ENCODE measurements at regions not wholly inside any gene's neighbourhood (a gene's known extent, or its start where the extent isn't known, plus 50 kb on each side); places are given as distances from the start of the nearest gene placed in this dataset.

GRCh38 chr14:84674636-84675035, 855.3 kb upstream of the FLRT2 start:
- Histone ChIP-seq H3K27ac (ENCODE audit: low read depth in 1 of 2, low read length in 1 of 2) (no peak overlapping the region), H3K9me3 (ENCODE audit: control insufficient read depth in 4 of 4, insufficient read depth in 3 of 4, low read length in 3 of 4) (no peaks in the 10 kb centered on the region), H3K9ac (ENCODE audit: insufficient read depth in 1 of 2, low read length in 2 of 2) (no peak overlapping the region), H3K4me1 (ENCODE audit: control insufficient read depth in 5 of 5, insufficient read depth in 5 of 5, low read length in 5 of 5) (no peaks in the 10 kb centered on the region), H3K4me3 (no peak overlapping the region), H3K36me3 (ENCODE audit: control insufficient read depth in 4 of 4, insufficient read depth in 4 of 4, low read length in 4 of 4) (no peaks in the 10 kb centered on the region), H3K27me3 (ENCODE audit: control insufficient read depth in 3 of 3, insufficient read depth in 3 of 3, low read length in 2 of 3) (no peaks in the 10 kb centered on the region)
- WGBS, 2 donors = 82 to 86% methylated on average over 1 of the region's 1 CpG
- TF ChIP-seq, protein P1, sequence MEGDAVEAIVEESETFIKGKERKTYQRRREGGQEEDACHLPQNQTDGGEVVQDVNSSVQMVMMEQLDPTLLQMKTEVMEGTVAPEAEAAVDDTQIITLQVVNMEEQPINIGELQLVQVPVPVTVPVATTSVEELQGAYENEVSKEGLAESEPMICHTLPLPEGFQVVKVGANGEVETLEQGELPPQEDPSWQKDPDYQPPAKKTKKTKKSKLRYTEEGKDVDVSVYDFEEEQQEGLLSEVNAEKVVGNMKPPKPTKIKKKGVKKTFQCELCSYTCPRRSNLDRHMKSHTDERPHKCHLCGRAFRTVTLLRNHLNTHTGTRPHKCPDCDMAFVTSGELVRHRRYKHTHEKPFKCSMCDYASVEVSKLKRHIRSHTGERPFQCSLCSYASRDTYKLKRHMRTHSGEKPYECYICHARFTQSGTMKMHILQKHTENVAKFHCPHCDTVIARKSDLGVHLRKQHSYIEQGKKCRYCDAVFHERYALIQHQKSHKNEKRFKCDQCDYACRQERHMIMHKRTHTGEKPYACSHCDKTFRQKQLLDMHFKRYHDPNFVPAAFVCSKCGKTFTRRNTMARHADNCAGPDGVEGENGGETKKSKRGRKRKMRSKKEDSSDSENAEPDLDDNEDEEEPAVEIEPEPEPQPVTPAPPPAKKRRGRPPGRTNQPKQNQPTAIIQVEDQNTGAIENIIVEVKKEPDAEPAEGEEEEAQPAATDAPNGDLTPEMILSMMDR (IDR thresholded peaks at IDR 0.05; ENCODE audit: control extremely low read depth, extremely low read depth) = no peak
- no peak for DNase-seq
- ATAC-seq (ENCODE audit: insufficient read depth, low FRiP score) = no peak

DNA sequence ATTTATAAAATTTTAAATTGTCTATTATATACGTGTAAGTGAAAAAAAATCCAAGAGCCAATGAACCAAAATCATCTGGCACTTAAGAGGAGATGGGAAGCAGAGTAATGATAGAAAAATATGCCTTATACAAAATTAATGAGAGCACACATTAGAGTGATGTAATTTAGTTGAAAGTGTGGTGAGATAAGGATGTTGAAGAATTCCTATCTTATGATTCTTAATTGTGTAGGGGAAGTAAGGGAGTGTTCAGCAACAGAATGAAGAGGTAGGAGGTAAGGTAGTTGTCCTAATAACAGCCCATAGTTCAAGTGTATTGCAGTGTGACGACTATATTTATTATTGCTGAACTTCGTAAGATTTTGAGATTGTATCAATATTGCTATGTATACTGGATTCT, 843.4 kb upstream of the FLRT2 start:
- H3K4me1 ChIP-seq (ENCODE audit: control insufficient read depth in 5 of 5, insufficient read depth in 5 of 5, low read length in 5 of 5) = no peaks in the 10 kb centered on the region
- no peak overlapping the region for H3K4me3 ChIP-seq
- TF ChIP-seq, protein P1 (IDR thresholded peaks at IDR 0.05; ENCODE audit: control extremely low read depth, extremely low read depth) = no peak
- WGBS, 2 donors = 60 to 61% methylated on average over 3 of the region's 3 CpGs
- DNase-seq (no peak), ATAC-seq (ENCODE audit: insufficient read depth, low FRiP score) (no peak)
- H3K27ac ChIP-seq (ENCODE audit: low read depth in 1 of 2, low read length in 1 of 2) = no peak overlapping the region
- no peaks in the 10 kb centered on the region for H3K36me3 ChIP-seq (ENCODE audit: control insufficient read depth in 4 of 4, insufficient read depth in 4 of 4, low read length in 4 of 4)
- H3K9me3 ChIP-seq (ENCODE audit: control insufficient read depth in 4 of 4, insufficient read depth in 3 of 4, low read length in 3 of 4) = no peaks in the 10 kb centered on the region
- H3K27me3 ChIP-seq (ENCODE audit: control insufficient read depth in 3 of 3, insufficient read depth in 3 of 3, low read length in 2 of 3) = no peaks in the 10 kb centered on the region
- H3K9ac ChIP-seq (ENCODE audit: insufficient read depth in 1 of 2, low read length in 2 of 2) = no peak overlapping the region

DNA sequence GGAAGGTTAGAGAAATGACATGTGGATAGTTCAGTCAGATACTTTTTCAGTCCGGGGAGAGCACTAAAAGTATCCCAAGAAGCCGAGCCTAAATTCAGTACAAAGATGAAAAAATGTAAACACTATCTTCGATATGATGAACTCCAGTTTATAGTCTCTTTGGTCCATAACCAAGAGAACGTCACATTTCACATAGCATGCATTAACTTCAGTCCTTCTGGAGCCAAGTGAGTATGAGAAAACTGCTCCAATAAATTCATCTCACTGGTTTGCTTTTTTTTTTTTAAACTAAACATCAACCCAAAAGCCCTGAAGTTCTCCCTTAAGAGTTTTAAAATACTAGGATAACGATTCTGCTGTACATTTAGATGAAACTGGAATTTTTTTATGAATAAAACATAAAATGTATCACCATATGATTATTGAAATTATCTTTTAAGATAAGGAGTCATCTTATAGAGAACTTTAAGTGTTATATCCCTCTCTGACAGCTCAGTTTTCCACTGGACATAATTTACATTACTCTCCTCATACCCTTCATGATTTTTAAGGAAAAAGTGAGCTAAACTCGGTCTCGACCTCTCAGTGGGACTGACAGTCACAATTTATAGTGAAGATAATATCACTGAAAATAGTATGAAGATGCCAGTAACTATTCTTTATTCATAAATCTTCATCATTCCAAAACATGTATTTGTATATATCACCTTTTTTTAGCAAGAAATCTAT, 841.5 kb upstream of the FLRT2 start:
- ATAC-seq (ENCODE audit: insufficient read depth, low FRiP score) (no peak), DNase-seq (peak in 2 of 3 donors; percentile 31 to 59)
- Histone ChIP-seq H3K27ac (ENCODE audit: low read depth in 1 of 2, low read length in 1 of 2) (no peak overlapping the region), H3K4me3 (no peak overlapping the region), H3K4me1 (ENCODE audit: control insufficient read depth in 5 of 5, insufficient read depth in 5 of 5, low read length in 5 of 5) (no peaks in the 10 kb centered on the region), H3K27me3 (ENCODE audit: control insufficient read depth in 3 of 3, insufficient read depth in 3 of 3, low read length in 2 of 3) (no peaks in the 10 kb centered on the region), H3K36me3 (ENCODE audit: control insufficient read depth in 4 of 4, insufficient read depth in 4 of 4, low read length in 4 of 4) (no peaks in the 10 kb centered on the region), H3K9ac (ENCODE audit: insufficient read depth in 1 of 2, low read length in 2 of 2) (no peak overlapping the region), H3K9me3 (ENCODE audit: control insufficient read depth in 4 of 4, insufficient read depth in 3 of 4, low read length in 3 of 4) (no peaks in the 10 kb centered on the region)
- 70 to 78% methylated on average over 7 of the region's 7 CpGs for WGBS, 2 donors
- TF ChIP-seq, protein P1 (IDR thresholded peaks at IDR 0.05; ENCODE audit: control extremely low read depth, extremely low read depth) = no peak

GRCh38 chr14:84694161-84694560, 835.8 kb upstream of the FLRT2 start:
- TF ChIP-seq, protein P1 (IDR thresholded peaks at IDR 0.05; ENCODE audit: control extremely low read depth, extremely low read depth) = no peak
- ATAC-seq (ENCODE audit: insufficient read depth, low FRiP score) (no peak), DNase-seq (peak in 2 of 3 donors; percentile 38 to 46)

More at GRCh38 chr14:84694161-84694560, 835.8 kb upstream of the FLRT2 start:
- Histone ChIP-seq H3K36me3 (ENCODE audit: control insufficient read depth in 4 of 4, insufficient read depth in 4 of 4, low read length in 4 of 4) (no peaks in the 10 kb centered on the region), H3K4me1 (ENCODE audit: control insufficient read depth in 5 of 5, insufficient read depth in 5 of 5, low read length in 5 of 5) (peaks cover 0 to 3% (median 0%) of the 10 kb centered on the region in 5 donors), H3K27ac (ENCODE audit: low read depth in 1 of 2, low read length in 1 of 2) (no peak overlapping the region), H3K4me3 (no peak overlapping the region), H3K27me3 (ENCODE audit: control insufficient read depth in 3 of 3, insufficient read depth in 3 of 3, low read length in 2 of 3) (no peaks in the 10 kb centered on the region), H3K9me3 (ENCODE audit: control insufficient read depth in 4 of 4, insufficient read depth in 3 of 4, low read length in 3 of 4) (no peaks in the 10 kb centered on the region), H3K9ac (ENCODE audit: insufficient read depth in 1 of 2, low read length in 2 of 2) (no peak overlapping the region)
